Hepatocyte (in vitro differentiated cells): ENCODE measurements at regions not wholly inside any gene's neighbourhood (a gene's known extent, or its start where the extent isn't known, plus 50 kb on each side); places are given as distances from the start of the nearest gene placed in this dataset.

ENCODE experiments used
- DNase-seq: peaks from one replicate; pipeline ENCODE4 v3.0.0-alpha.2; 2016; ENCODE audit warnings: low spot score
- H2AFZ ChIP-seq: fragments of 200-600 bp; sonication (generic); 2 replicates; pipeline ENCODE4 v1.6.0; 2016; ENCODE audit warnings: antibody characterized with exemption, mild to moderate bottlenecking
- H3K27ac ChIP-seq: fragments of 200-600 bp; sonication (generic); 2 replicates; pipeline ENCODE4 v1.5.1; 2016; ENCODE audit warnings: mild to moderate bottlenecking
- H3K27me3 ChIP-seq: fragments of 200-600 bp; sonication (generic); 2 replicates; pipeline ENCODE4 v1.6.1; 2016
- H3K36me3 ChIP-seq: fragments of 200-600 bp; sonication (generic); replicated peaks from 2 replicates; pipeline ENCODE4 v1.5.1; 2016; ENCODE audit warnings: low read depth; ENCODE audit not compliant: insufficient read depth
- H3K4me1 ChIP-seq: fragments of 200-600 bp; sonication (generic); 2 replicates; pipeline ENCODE4 v1.5.1; 2016; ENCODE audit warnings: mild to moderate bottlenecking, moderate library complexity; ENCODE audit not compliant: insufficient read depth
- H3K4me2 ChIP-seq: fragments of 200-600 bp; sonication (generic); 2 replicates; pipeline ENCODE4 v1.6.0; 2016
- H3K4me3 ChIP-seq: fragments of 200-600 bp; sonication (generic); 2 replicates; pipeline ENCODE4 v1.5.1; 2016; ENCODE audit warnings: mild to moderate bottlenecking
- H3K79me2 ChIP-seq: fragments of 200-600 bp; sonication (generic); 2 replicates; pipeline ENCODE4 v1.6.0; 2017; ENCODE audit warnings: mild to moderate bottlenecking
- H3K9me2 ChIP-seq: fragments of 200-600 bp; sonication (generic); replicated peaks from 2 replicates; pipeline ENCODE4 v1.6.0; 2017; ENCODE audit warnings: mild to moderate bottlenecking; ENCODE audit not compliant: insufficient read depth
- H3K9me3 ChIP-seq: fragments of 200-600 bp; sonication (generic); 2 replicates; pipeline ENCODE4 v1.5.1; 2016; ENCODE audit warnings: low read depth, mild to moderate bottlenecking
- H4K20me1 ChIP-seq: fragments of 200-600 bp; sonication (generic); 2 replicates; pipeline ENCODE4 v1.6.0; 2016; ENCODE audit warnings: mild to moderate bottlenecking; ENCODE audit not compliant: insufficient read depth, poor library complexity, severe bottlenecking
- CTCF ChIP-seq: fragments of 200-600 bp; sonication (generic); IDR thresholded peaks from 2 replicates; pipeline ENCODE4 v1.5.1; 2016; ENCODE audit warnings: antibody characterized with exemption, mild to moderate bottlenecking; ENCODE audit not compliant: poor library complexity
- EZH2 ChIP-seq: fragments of 200-600 bp; sonication (generic); IDR thresholded peaks from 2 replicates; pipeline ENCODE4 v1.6.1; 2016; ENCODE audit warnings: antibody characterized with exemption, mild to moderate bottlenecking, borderline replicate concordance
- EZH2phosphoT487 ChIP-seq: fragments of 200-600 bp; sonication (generic); IDR thresholded peaks from one replicate; pipeline ENCODE4 v1.6.1; 2018; ENCODE audit warnings: antibody characterized with exemption, mild to moderate bottlenecking, low read depth, moderate library complexity; ENCODE audit not compliant: unreplicated experiment, severe bottlenecking
- WGBS: methylation state at CpG from one replicate; pipeline ENCODE4 v1.1.6; 2016; ENCODE audit warnings: low lambda C conversion rate; ENCODE audit errors: missing lambda C conversion rate; 5-methylcytosine and 5-hydroxymethylcytosine counted together

- Histone ChIP-seq H4K20me1 (no peaks in the 10 kb centered on the region), H3K27ac (no peak overlapping the region), H3K4me1 (no peaks in the 10 kb centered on the region), H3K9me3 (no peaks in the 10 kb centered on the region), H3K9me2 (no peaks in the 10 kb centered on the region), H3K4me3 (no peak overlapping the region), H3K27me3 (no peaks in the 10 kb centered on the region), H2AFZ (no peak overlapping the region), H3K4me2 (no peak overlapping the region), H3K79me2 (no peaks in the 10 kb centered on the region), H3K36me3 (no peaks in the 10 kb centered on the region)
- 85% methylated on average over 4 of the region's 4 CpGs for WGBS
- TF ChIP-seq EZH2 = no peak
- TF ChIP-seq CTCF = no peak
- no peak for TF ChIP-seq EZH2phosphoT487
- DNase-seq = no peak
Measured at GRCh38 chr3:5741017-5741416, 553.5 kb downstream of the EDEM1 start.

- H3K27ac ChIP-seq = no peak overlapping the region
- H3K9me2 ChIP-seq = no peaks in the 10 kb centered on the region
- no peaks in the 10 kb centered on the region for H4K20me1 ChIP-seq
- no peak overlapping the region for H3K4me2 ChIP-seq
- DNase-seq = no peak
- H3K36me3 ChIP-seq = no peaks in the 10 kb centered on the region
- TF ChIP-seq CTCF = no peak
- TF ChIP-seq EZH2phosphoT487 = no peak
- TF ChIP-seq EZH2 = no peak
- no peaks in the 10 kb centered on the region for H3K27me3 ChIP-seq
- H3K9me3 ChIP-seq = no peaks in the 10 kb centered on the region
- no peaks in the 10 kb centered on the region for H3K79me2 ChIP-seq
- no peak overlapping the region for H3K4me3 ChIP-seq
- WGBS = 89% methylated on average over 3 of the region's 3 CpGs
- no peak overlapping the region for H2AFZ ChIP-seq
- H3K4me1 ChIP-seq = no peaks in the 10 kb centered on the region
Measured at GRCh38 chr3:5750091-5750490, 562.6 kb downstream of the EDEM1 start.

- H3K4me1 ChIP-seq = no peaks in the 10 kb centered on the region
- no peak overlapping the region for H3K4me3 ChIP-seq
- no peak for TF ChIP-seq EZH2
- TF ChIP-seq CTCF = no peak
- TF ChIP-seq EZH2phosphoT487 = no peak
- H3K79me2 ChIP-seq = no peaks in the 10 kb centered on the region
- H3K27me3 ChIP-seq = no peaks in the 10 kb centered on the region
- H3K36me3 ChIP-seq = no peaks in the 10 kb centered on the region
- H4K20me1 ChIP-seq = no peaks in the 10 kb centered on the region
- no peak overlapping the region for H3K4me2 ChIP-seq
- DNase-seq = no peak
- H3K9me2 ChIP-seq = no peaks in the 10 kb centered on the region
- no peak overlapping the region for H2AFZ ChIP-seq
- no peaks in the 10 kb centered on the region for H3K9me3 ChIP-seq
- no peak overlapping the region for H3K27ac ChIP-seq
- 93% methylated on average over 3 of the region's 3 CpGs for WGBS
Measured at GRCh38 chr3:5750874-5751640, 563.5 kb downstream of the EDEM1 start.
